ENCODE measurements at regions not wholly inside any gene's neighbourhood (a gene's known extent, or its start where the extent isn't known, plus 50 kb on each side); places are given as distances from the start of the nearest gene placed in this dataset.

DNA sequence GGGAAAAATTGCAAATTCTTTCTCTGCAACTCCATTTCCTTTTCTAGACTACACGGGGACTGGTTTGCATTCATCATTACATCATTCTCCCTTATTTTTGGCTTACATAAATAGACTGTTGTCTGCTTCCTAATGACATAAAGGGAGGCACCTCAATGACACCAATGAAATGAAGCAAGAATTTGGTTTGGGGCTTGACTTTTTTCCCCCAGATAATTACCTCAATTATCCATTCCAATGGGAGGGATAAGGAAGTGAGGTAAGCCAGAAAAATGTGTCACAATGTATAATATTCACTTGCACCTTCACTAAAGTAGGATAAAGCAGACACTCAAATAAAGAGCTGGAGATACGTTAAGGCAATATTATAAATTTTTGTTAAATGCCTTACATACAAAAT is 240.6 kb upstream of the GRIP1 start:
- no peak for DNase-seq

DNA sequence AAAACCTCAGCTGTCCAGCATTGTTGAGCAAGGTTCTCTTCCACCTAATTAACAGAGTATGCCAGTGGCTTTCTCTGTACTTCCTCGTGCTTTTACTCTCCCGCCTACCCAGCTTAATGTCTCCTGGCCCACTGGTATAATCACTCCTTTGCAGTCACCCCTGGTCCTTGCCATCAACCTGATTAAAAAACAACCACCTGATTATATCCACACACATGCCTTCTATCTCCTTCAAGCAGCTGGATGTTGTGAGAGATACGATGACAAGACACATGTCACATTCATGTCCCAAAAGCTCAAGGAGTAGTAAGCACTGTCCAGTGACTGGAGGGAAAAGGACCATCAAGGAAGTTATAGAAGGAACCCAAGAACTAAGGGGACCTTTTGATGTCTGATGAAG is 241.3 kb upstream of the GRIP1 start:
- DNase-seq: no peak

DNA sequence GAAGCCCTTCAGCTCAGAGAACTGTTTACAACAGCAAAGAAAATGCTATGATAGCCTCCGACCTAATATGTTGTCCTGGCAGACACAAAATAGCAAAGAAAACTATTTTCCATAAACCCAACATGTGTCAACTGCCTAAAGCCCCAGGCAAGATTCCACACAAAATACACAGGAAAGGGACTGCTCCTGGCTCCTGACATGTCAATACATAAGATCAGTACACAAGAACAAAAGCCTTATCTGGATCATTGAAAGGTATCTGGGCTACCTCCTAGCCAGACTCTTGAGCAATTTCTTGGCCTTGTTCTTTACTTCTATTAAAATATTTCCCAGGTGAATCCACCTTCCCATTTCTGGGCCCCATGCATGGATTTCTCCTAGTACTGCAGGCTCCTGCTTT is 242.3 kb upstream of the GRIP1 start:
- no peak for DNase-seq

DNA sequence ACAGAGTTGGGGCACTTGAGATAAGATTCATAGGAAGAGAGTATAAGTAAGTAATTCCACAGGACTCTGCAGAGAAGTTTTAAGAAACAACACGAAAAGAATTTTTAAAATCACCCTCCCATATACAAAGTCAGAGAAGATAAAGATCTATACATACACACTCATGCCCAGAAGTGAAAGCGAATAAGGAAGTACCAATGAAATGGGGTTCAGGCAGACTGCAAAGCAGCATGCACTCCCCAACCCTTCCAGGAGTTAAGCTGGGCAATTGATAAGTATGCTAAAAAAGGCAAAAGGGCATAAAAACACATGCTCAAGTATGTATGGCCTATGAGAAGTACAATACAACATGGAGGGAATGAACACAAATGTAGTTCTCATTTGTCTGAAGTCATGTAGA is 246.2 kb upstream of the GRIP1 start:
- no peak for DNase-seq

DNA sequence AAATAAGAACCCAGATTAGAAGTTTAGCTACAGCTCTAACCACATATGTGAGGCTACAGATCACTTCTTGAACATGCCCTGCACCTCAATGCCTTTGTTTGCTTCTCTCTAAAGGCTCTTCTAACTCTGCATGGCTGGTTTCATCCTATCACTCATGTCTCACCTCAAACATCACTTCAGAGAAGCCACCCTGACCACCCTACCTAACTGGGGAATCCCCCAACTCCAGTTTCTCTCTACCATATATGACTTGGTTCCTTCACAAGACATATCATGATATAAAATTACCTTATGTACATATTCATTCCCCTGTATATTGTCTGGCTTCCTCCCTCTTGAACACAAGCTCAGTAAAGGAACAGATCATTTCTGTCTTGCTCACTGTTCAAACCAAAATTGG is 250.2 kb upstream of the GRIP1 start:
- DNase-seq: no peak

DNA sequence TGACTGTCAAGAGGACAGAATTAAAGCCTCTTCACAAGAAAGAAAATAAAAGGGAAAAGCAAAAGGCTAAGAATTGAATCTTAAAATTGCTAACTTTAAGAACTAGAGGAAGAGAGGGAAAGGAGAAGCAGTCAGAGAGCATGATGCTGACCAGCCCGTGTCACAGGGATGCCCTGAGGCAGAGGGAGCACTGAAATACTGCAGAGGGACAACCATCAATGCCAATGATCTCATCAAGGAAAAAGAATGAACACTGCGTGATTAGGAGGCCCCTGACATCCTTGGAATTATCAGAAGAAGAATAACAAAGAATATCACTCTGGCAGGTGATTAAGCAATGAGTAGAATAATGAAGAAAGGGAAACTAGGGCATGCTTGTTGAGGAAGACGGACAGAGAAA is 252.2 kb upstream of the GRIP1 start:
- no peak for DNase-seq

DNA sequence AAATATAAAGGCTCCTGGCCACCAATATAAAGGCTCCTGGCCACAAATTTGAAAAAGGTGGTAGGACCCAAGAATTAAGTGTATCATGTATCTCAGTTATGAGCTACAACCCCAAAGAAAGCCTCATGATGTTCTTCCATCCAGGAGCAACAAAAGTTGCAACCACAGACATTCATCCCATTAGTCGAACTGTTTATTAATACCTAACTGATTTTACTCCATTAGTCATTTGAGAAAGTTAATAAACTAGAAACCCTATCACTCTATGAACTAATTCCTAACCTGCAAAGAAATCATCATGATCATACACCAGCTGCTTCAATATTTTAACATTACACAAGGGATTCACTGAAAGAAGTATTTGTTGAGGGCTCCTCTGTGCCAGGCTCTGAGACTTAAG is 253.2 kb upstream of the GRIP1 start:
- DNase-seq: no peak

DNA sequence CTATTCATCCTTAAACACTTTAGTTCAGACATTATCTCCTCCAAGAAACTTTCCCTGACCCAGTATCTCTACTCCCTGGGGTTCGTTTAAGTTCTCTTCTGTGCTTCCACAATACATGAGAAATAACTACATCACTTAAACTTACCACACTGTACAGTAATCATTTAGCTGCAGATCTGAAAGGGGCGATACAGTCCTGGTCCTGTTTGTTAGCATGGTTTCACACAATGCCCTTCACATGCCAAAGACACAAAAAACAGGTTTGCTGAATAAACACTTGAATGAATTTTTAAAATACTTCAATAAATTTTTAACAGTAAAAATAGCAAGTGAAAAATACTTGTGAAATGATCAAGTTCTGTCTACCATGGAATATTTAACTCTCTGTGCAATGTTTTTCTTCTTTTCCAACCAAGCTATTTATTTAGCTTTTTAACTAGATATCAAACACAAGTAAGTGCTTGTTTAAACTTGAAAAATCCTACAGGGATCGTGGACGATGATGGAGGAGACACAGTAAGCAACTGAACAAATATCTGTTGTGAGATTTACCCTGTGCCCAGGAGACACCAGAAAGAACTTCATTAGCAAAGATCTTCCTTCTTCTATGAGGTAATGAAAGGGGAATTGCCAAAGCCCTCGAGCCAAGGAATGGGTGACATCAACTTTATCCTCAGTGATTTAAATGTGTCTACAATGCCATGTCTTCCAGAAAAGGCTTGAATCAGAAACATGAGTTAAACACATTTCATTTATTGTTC is 255.6 kb upstream of the GRIP1 start:
- no peak for DNase-seq

DNA sequence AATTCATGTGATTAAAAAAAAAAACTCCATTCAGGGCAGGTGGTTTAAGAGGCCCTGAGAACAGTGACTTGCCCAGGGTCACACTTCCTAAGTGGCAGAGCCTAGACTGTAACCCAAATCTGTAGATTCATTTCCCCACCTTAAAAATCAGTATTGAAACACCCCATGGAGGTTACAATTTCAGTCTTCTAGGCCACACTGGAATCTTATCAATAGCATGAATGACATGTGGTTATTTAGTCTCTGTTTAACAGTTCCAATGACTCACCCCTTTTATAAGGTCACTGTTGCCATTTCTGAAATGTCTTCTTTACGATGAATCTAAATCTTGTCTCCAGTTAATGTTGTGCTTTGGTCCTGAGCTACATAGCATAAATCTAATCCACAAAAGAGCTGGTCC is 262.3 kb upstream of the GRIP1 start:
- no peak for DNase-seq

DNA sequence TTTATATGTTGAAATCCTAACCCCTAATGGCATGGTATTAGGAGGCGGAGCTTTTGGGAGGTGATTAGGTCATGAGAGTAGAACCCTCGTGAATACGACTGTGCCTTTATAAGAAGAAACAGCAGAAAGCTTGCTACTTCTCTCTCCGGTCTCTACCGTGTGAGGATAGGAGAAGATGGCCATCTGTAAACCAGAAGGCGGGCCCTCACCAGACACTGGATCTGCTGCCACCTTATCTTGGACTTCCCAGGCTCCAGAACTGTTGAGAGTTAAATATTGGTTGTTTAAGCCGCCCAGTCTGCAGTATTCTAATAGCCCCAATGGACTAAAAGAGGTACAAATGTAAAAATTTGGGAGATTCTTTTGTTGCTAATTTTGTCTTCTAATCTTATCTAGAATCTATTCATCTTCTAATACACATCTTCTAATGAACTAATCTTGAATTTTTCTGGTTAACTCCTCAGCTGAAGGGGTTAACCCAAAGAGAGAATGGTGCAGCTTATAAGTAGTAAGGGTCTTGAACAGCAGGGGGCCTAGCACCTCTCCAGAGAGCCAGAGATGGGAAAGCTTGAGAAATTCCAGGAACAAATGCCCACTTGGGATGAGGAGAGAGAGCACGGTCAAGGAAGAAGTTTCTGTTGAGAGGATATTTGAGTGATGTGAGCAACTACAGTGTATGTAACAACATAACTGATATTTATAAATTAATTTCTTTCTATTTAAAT is 264.0 kb upstream of the GRIP1 start:
- DNase-seq: no peak

DNA sequence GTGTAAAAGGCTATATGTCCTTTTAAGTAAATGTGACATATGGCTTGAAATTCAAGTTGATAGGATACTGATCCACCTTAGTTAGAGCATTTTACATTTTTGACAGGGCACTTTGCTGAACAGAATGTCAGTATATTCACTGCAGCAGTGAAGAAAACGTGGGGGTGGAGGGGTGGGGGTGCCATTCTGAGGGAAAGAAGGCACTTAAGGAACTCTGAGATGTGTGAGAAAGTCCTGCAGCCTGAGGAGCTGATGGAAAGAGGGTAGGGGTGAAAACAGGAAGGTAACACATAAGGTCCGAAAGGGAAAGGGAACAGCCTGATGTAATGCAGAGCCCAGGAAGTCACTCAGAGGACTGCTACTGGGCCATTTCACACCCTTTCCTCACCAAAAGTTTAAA is 265.5 kb upstream of the GRIP1 start:
- no peak for DNase-seq

DNA sequence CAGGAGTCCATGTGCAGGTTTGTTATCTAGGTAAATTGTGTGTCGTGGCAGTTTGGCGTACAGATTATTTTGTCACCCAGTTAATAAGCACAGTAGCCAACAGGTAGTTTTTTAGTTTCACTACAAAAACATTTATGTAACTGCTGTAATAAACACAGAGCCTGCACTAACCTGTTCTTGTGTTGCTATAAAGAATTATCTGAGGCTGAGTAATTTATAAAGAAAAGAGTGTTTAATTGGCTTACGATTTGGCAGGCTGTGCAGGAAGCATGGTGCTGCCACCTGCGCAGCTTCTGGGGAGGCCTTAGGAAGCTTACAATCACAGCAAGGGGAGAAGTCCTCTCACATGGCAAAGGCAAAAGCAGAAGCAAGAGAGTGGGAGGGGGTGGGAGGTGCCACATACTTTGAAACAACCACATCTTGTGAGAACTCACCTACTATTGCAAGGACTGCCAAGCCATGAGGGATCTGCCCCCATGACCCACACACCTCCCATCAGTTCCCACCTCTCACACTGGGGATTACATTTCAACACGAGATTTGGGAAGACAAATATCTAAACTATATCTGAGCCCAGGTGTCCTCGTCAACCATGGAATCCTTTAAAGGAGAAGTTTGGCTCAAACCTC is 266.4 kb upstream of the GRIP1 start:
- no peak for DNase-seq

DNA sequence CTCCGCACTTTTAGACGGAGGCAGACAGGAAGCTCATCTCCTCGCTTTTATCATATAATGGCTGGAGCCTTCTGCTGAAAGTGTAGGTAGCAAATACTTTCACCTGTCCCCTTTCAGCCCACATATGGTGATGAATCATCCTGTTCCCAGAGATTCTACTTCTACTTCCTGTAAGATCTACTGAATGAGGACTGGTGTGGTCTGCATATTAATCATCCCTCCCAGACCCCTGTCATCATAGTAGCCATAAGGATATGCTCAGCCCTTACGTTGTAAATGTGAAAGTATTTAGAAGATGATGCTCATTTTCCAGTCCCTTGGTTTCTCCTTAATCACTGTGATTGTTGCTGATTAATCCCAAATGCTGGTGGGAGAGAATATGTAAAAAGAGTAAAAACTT is 268.2 kb upstream of the GRIP1 start:
- no peak for DNase-seq

DNA sequence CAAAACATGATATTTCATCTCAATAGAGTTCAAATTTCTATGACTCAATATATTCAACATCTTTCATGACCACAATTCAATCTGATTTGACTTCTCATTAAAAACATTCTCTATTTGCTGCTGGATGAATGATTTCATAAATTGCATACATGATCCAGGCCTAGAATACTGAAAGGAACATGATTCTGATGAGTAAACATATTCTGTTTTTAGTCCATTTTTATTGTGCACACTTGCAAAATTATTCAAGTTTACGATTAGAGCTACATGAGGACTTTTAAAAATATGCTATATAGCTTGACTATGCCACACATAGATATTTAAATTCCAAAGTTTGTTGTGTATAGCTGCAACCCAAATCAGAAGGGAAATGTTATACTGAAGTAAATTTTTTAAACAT is 273.8 kb upstream of the GRIP1 start:
- no peak for DNase-seq

DNA sequence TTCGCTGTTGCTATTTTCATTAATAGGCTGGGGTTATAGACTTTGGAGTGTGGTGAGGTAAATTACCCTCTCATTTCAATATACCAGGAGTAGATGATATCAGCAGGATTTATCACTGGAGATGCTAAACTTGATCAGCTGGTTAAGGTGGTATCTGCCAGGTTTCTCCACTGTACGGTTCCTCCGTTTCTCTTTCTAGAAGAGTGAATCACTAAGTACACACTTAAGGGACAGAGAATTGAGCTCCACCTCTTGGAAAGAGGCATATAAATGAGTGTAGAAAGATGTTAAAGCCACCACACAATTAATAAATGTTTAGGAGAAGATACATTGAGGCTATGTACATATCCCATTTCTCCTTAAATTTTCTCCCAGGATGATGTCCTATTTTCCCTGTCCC is 277.4 kb upstream of the GRIP1 start:
- no peak for DNase-seq

DNA sequence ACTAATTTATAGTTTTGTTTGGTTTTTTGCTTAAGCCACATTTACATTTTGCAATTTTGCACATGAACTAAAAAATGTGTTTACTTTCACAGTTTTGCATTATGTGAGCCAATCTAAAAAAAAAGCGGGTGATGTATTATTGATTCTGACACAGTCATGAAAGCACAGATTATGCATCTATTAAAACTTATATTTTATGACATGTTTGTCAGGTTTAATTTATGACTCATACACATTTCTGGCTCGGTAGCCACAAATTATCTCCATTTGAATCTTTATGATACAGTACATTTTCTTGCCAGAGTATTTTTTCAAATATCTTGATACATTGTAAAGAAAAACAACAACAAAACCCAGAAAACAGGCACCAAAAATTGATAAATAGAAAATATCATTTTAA is 280.4 kb upstream of the GRIP1 start:
- no peak for DNase-seq

DNA sequence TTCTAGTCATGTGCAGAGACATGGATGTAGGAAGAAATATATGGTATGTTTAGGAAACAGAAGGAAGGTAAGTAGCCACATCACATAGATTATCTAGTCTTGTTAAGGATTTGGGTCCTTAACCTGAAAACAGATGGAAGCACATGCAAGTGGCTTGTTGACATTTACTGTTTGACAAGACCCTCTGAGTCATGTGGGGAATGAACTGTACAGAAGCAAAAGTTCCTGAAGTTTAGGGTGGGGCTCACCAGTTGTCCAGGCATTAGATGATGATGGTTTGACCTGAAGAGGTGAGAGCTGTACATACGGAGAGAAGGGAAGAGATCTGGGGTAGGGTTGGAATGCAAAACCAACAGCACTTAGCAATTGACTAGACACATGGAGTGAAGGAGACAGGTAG is 281.1 kb upstream of the GRIP1 start:
- DNase-seq: no peak

DNA sequence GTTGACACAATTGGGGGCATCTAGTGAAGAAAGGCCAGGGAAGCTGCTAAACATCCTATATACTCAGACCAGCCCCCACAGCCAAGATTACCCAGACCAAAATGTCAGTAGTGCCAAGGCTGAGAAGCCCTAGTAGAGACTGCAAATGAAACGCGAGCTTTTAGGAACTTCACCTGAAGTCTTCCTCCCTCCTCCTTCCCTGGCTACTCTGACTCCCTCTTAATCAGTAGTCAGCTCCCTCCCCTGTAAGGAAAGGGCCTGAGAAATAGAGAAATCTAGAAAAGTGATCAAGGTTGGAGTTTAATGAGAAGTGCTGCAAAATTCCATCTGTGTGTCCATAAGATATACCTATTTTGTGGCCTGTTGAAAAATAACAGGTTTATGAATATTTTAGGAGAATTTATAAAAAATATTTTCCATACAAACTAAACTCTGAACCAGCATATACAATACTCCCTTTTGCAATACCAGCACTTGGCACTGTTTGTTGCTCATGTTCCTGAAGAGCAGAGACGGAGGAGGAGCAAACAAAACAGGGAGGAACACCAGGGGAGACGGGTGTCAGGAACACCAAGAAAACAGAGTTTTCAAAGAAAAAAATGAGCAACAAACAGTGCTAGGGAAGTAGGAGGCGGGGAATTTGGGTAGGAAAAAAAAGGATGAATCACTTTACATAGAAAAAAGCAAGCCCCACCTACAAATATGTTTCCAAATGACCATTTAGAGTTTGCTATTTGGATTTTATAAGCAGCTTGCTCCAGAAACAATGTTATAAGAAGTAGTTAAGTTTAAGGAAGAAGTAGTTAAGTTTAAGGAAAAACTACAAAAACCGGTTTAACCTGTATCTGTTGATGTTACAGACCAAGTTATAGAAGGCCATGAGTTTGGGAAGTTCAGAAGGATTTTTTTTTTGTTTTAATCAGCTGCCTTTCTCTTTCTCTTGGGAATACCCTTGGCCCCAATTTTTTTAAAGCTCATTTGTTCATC is 282.1 kb upstream of the GRIP1 start:
- DNase-seq: no peak

DNA sequence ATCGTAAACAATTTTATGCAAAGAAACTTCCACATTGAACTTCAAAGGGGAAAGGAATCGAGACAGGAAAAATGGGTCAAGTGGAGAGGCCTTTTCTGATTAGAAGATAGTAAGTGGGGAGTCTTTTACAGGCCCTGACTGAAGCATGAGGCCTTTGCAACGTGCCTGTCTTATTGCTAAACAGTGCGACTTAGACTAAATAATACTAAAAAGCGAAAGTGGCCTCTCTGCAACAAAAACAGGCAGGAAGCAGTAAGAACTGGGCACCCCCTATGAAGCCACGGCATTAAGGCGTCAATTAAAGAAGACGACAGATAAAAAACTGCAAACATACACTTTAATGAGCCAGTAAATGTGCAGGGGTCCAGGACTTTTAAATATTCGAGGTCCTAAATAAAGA is 283.4 kb upstream of the GRIP1 start:
- DNase-seq: no peak

DNA sequence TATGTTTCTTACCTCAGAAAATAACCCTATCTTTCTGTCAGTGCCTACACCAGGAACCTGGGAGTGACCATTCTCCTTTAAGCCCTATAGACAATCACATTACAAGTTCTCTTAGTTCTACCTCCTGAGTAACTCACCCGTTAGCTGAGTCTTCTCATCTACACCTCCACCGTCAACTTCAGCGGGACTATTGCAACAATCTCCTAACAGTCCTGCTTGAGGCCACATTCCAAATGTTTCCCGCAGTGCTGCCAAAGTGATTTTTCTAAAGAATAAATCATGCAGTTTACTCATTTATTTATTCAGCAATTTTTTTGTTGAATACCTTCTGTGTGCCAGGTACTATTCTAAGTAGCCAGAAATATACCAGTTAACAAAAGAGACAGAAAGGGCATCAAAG is 285.0 kb upstream of the GRIP1 start:
- no peak for DNase-seq

DNA sequence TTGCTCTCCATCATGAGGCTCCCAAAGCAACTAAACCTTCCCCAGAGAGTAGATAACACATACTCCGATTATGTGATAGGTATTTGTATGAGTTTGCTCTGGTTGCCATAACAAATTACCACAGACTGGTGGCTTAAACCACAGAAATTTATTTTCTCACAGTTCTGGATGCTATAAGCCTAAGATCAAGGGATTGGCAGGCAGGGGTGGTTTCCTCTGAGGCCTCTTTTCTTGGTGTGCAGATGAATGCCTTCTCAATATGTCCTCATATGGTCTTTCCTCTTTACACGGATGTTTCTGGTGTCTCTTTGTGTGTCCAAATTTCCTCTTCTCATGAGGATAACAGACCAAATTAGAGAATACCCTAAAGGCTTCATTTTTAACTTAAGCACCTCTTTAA is 285.8 kb upstream of the GRIP1 start:
- DNase-seq: peak; percentile 70

DNA sequence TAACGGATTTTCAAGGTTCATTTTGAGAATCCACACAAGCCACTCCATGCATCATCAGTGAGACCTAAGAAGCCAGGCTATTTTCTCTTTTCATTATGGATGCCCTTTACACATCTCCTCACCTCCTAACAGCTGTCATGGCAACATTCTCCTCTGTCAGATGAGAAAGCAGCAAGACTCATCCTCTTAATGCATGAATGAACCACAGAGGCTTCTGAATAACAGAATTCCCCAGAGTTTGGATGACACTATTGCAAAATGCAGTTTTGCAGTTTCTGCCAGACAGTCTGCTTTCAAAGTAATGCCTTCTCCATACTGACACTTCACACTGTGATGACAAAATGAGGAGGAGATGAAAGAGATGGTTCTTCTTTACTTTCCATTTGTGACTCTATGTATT is 286.7 kb upstream of the GRIP1 start:
- DNase-seq: no peak

DNA sequence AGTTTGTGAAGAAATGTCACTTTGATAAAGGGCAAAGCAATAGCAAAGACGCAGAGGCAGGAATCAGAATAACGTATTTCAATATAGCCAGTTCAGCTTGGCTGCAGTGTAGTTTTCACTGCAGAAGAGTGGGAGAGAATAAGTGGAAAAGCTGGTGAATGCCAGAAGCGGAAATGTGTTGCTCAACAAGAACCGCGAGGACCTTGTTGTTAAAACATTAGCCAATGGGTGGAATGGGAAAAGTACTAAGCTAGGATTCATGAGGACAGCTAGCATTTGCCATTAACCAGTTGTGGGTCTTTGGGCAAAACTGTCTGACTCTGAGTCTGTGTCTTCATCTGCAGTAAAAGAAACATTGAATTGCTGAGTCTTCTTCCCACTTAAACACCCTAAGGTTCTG is 292.9 kb upstream of the GRIP1 start:
- no peak for DNase-seq

Measured in activated effector memory CD4-positive, alpha-beta T cell treated with anti-CD3 and anti-CD28 coated beads, Interleukin-2, amount 50 U/mL, for 16 hours (primary cell).